CD1c-positive myeloid dendritic cell (primary cell): ENCODE measurements at regions not wholly inside any gene's neighbourhood (a gene's known extent, or its start where the extent isn't known, plus 50 kb on each side); places are given as distances from the start of the nearest gene placed in this dataset.
"Not testable (repeated sequence)": the region's sequence is repeated elsewhere in the genome, so short reads cannot be mapped to it uniquely, and the experiment has no call there.

Experiments used
- DNase-seq: peaks from one replicate; pipeline ENCODE4 v3.0.0-alpha.2; 2016; ENCODE audit errors: extremely low spot score

- no peak for DNase-seq
Observed at GRCh38 chr2:208686665-208687064, 280.1 kb downstream of the PTH2R start.

GRCh38 chr2:208687720-208688119 lies 281.1 kb downstream of the PTH2R start:
- not testable (repeated sequence) for DNase-seq

GRCh38 chr2:208698114-208698513 lies 291.5 kb downstream of the PTH2R start:
- DNase-seq, result no peak

GRCh38 chr2:208708486-208708885 lies 301.9 kb downstream of the PTH2R start:
- DNase-seq, result peak; percentile 14

- no peak for DNase-seq
Observed at GRCh38 chr2:208711598-208711997, 305.0 kb downstream of the PTH2R start.

GRCh38 chr2:208713066-208713745 lies 306.6 kb downstream of the PTH2R start:
- DNase-seq, result peak; percentile 77

GRCh38 chr2:208718828-208719227 lies 312.2 kb downstream of the PTH2R start:
- no peak for DNase-seq

- no peak for DNase-seq
Observed at GRCh38 chr2:208722731-208723130, 316.1 kb downstream of the PTH2R start.

- no peak for DNase-seq
Observed at GRCh38 chr2:208725280-208725679, 318.7 kb downstream of the PTH2R start.

- no peak for DNase-seq
Observed at GRCh38 chr2:208726242-208726641, 319.6 kb downstream of the PTH2R start.

- not testable (repeated sequence) for DNase-seq
Observed at GRCh38 chr2:208751663-208752415, 345.2 kb downstream of the PTH2R start.

- no peak for DNase-seq
Observed at GRCh38 chr2:208757364-208757763, 350.8 kb downstream of the PTH2R start.

GRCh38 chr2:208773074-208773473 lies 366.5 kb downstream of the PTH2R start:
- not testable (repeated sequence) for DNase-seq

- DNase-seq, result no peak
Observed at GRCh38 chr2:208781166-208781565, 374.6 kb downstream of the PTH2R start.

GRCh38 chr2:208782097-208782496 lies 375.5 kb downstream of the PTH2R start:
- no peak for DNase-seq

GRCh38 chr2:208783184-208783583 lies 376.6 kb downstream of the PTH2R start:
- no peak for DNase-seq

- DNase-seq, result not testable (repeated sequence)
Observed at GRCh38 chr2:208784774-208785173, 378.2 kb downstream of the PTH2R start.

- DNase-seq, result no peak
Observed at GRCh38 chr2:208791257-208791656, 384.7 kb downstream of the PTH2R start.

- DNase-seq, result no peak
Observed at GRCh38 chr2:208792766-208793165, 386.2 kb downstream of the PTH2R start.

GRCh38 chr2:208793434-208793833 lies 386.8 kb downstream of the PTH2R start:
- no peak for DNase-seq

- DNase-seq, result no peak
Observed at GRCh38 chr2:208794288-208794975, 387.8 kb downstream of the PTH2R start.

GRCh38 chr2:208798698-208799097 lies 392.1 kb downstream of the PTH2R start:
- no peak for DNase-seq

GRCh38 chr2:208799397-208799796 lies 392.8 kb downstream of the PTH2R start:
- no peak for DNase-seq
